Adrenal gland (tissue), 9 donors: ENCODE measurements at regions not wholly inside any gene's neighbourhood (a gene's known extent, or its start where the extent isn't known, plus 50 kb on each side); places are given as distances from the start of the nearest gene placed in this dataset.

Experiments used
- DNase-seq, 7 donors: peaks; one replicate each; pipeline ENCODE4 v3.0.0-alpha.2; 2019 to 2020
- H3K27ac ChIP-seq, 5 donors: fragments of 200-600 bp; sonication (generic) in 4 of 5; 1 replicate in 3 of 5; 2 replicates in 2 of 5; pipeline versions ENCODE4 v1.5.1 to v1.8.0; 2016 to 2020; ENCODE audit warnings: mild to moderate bottlenecking in 1 of 5
- H3K27me3 ChIP-seq: fragments of 200-600 bp; 2 replicates; pipeline ENCODE4 v1.8.0; 2021
- H3K36me3 ChIP-seq, 2 donors: fragments of 200-600 bp; replicated peaks in 1 of 2; 1 replicate in 1 of 2; 2 replicates in 1 of 2; pipeline versions ENCODE4 v1.5.1 to v1.8.0; 2018 to 2022
- H3K4me1 ChIP-seq, 2 donors: fragments of 200-600 bp; replicated peaks in 1 of 2; 1 replicate in 1 of 2; 2 replicates in 1 of 2; pipeline versions ENCODE4 v1.5.1 to v1.8.0; 2018 to 2021
- H3K4me3 ChIP-seq, 4 donors: fragments of 200-600 bp; sonication (generic) in 3 of 4; one replicate each; pipeline ENCODE4 v1.5.1; 2016 to 2018
- H3K9me3 ChIP-seq, 3 donors: fragments of 200-600 bp; sonication (generic) in 1 of 3; replicated peaks in 1 of 3; 1 replicate in 2 of 3; 2 replicates in 1 of 3; pipeline versions ENCODE4 v1.5.1 to v1.8.0; 2016 to 2021
- POLR2A ChIP-seq, 2 donors: fragments of 450-650 bp; IDR thresholded peaks; one replicate each; pipeline ENCODE4 v1.6.1; 2017; ENCODE audit warnings: antibody characterized with exemption in 2 of 2, mild to moderate bottlenecking in 2 of 2, moderate library complexity in 1 of 2
- WGBS, 4 donors: extraction: QIAGEN DNeasy Blood & Tissue Kit in 2 of 4; methylation state at CpG; one replicate each; pipeline versions ENCODE4 v1.1.5 to v1.1.7; 2013 to 2017; 5-methylcytosine and 5-hydroxymethylcytosine counted together
- intact Hi-C, 2 donors: fragments of 100-400 bp; cut with DNase I; formaldehyde crosslinking; loops; one replicate each; pipeline versions ENCODE4 v1.14.1 to v1.15.0; 2022 to 2023
- TF ChIP-seq, protein P1 (sequence below), 6 experiments: fragments of 450-650 bp in 4 of 6; fragments of 200-600 bp in 2 of 6; sonication (generic) in 1 of 6; IDR thresholded peaks; 1 replicate in 5 of 6; 2 replicates in 1 of 6; pipeline versions ENCODE4 v1.5.1 to v1.8.0; 2016 to 2021; ENCODE audit warnings: antibody characterized with exemption in 6 of 6, mild to moderate bottlenecking in 2 of 6, moderate library complexity in 1 of 6
- donor health status: healthy with polysubstance abuse.
- donor health status: Bipolar disorder and iron deficiency.
- donor health status: DM: yes; HTN: yes; CAD: no.
- donor health status: DM: no; HTN: no; CAD: no.
- donor health status: DM: no; HTN: no; CAD: no.

DNA sequence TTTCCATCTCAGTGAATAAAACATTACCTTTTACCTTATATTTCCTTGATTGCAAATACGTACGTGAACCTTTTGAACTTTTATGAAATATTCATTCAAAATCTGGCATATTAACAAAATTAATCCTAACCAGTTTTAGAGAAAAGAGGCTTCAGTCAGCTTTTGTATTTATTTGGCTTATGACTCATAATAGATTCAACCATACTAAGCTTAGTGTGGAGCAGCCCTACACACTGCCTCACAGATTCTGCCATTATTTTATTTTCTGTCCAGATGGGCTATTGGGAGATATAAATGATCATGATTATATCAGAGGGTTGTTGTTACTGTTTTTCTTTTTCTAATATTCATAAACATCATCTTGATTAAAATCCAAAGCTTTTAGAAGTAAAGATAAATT is 325.5 kb downstream of the GPR37 start:
- Histone ChIP-seq H3K27me3 (no peaks in the 10 kb centered on the region), H3K9me3 (no peaks in the 10 kb centered on the region), H3K4me3 (no peak overlapping the region), H3K27ac (no peak overlapping the region), H3K4me1 (no peaks in the 10 kb centered on the region), H3K36me3 (no peaks in the 10 kb centered on the region)
- DNase-seq: no peak
- intact Hi-C loops: no loop called here
- WGBS, 4 donors: 67 to 86% (median 72%) methylated on average over 2 of the region's 2 CpGs
- no peak for TF ChIP-seq POLR2A (IDR thresholded peaks at IDR 0.05)
- TF ChIP-seq, protein P1, sequence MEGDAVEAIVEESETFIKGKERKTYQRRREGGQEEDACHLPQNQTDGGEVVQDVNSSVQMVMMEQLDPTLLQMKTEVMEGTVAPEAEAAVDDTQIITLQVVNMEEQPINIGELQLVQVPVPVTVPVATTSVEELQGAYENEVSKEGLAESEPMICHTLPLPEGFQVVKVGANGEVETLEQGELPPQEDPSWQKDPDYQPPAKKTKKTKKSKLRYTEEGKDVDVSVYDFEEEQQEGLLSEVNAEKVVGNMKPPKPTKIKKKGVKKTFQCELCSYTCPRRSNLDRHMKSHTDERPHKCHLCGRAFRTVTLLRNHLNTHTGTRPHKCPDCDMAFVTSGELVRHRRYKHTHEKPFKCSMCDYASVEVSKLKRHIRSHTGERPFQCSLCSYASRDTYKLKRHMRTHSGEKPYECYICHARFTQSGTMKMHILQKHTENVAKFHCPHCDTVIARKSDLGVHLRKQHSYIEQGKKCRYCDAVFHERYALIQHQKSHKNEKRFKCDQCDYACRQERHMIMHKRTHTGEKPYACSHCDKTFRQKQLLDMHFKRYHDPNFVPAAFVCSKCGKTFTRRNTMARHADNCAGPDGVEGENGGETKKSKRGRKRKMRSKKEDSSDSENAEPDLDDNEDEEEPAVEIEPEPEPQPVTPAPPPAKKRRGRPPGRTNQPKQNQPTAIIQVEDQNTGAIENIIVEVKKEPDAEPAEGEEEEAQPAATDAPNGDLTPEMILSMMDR (IDR thresholded peaks at IDR 0.05): no peak

- WGBS, 4 donors: 78 to 89% (median 83%) methylated on average over 5 of the region's 5 CpGs
- no peaks in the 10 kb centered on the region for H3K27me3 ChIP-seq
- no peak for TF ChIP-seq POLR2A (IDR thresholded peaks at IDR 0.05)
- TF ChIP-seq, protein P1 (IDR thresholded peaks at IDR 0.05): no peak
- no peak overlapping the region for H3K27ac ChIP-seq
- no peak overlapping the region for H3K4me3 ChIP-seq
- intact Hi-C loops: no loop called here
- H3K9me3 ChIP-seq: no peaks in the 10 kb centered on the region
- no peak for DNase-seq
- H3K4me1 ChIP-seq: no peaks in the 10 kb centered on the region
- H3K36me3 ChIP-seq: no peaks in the 10 kb centered on the region
These were observed 333.5 kb downstream of the GPR37 start for GRCh38 chr7:124432009-124432578.

GRCh38 chr7:124429923-124430322 is 335.7 kb downstream of the GPR37 start:
- intact Hi-C loops: no loop called here
- TF ChIP-seq, protein P1 (IDR thresholded peaks at IDR 0.05): no peak
- no peak for TF ChIP-seq POLR2A (IDR thresholded peaks at IDR 0.05)
- no peak overlapping the region for H3K27ac ChIP-seq
- 81 to 88% (median 85%) methylated on average over 4 of the region's 4 CpGs for WGBS, 4 donors
- no peaks in the 10 kb centered on the region for H3K27me3 ChIP-seq
- H3K9me3 ChIP-seq: no peaks in the 10 kb centered on the region
- no peak for DNase-seq
- no peaks in the 10 kb centered on the region for H3K36me3 ChIP-seq
- H3K4me1 ChIP-seq: no peaks in the 10 kb centered on the region
- no peak overlapping the region for H3K4me3 ChIP-seq

DNA sequence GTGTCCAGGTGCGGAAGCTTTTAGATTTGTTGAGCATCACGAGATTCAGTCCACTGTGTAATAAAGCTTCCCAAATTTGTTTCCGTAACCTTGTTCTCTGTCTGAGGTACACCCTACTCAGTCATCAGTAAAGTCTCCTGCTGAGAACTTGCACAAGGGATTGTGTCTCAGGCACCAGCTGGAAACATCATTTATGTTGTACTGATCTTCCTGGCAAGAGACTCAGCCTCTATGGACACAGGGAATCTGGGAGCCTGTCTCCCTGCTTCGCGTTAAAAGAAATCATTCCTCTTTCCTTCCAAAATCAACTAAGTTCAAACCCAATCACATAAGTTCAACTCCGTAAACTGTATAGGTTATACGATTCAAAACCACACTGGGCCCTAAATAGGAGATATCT is 336.8 kb downstream of the GPR37 start:
- WGBS, 4 donors: 83 to 89% (median 85%) methylated on average over 7 of the region's 7 CpGs
- no peaks in the 10 kb centered on the region for H3K4me1 ChIP-seq
- no peak overlapping the region for H3K4me3 ChIP-seq
- no peak for TF ChIP-seq POLR2A (IDR thresholded peaks at IDR 0.05)
- TF ChIP-seq, protein P1 (IDR thresholded peaks at IDR 0.05): no peak
- no peak for DNase-seq
- no peaks in the 10 kb centered on the region for H3K36me3 ChIP-seq
- intact Hi-C loops: no loop called here
- H3K9me3 ChIP-seq: no peaks in the 10 kb centered on the region
- H3K27me3 ChIP-seq: no peaks in the 10 kb centered on the region
- no peak overlapping the region for H3K27ac ChIP-seq
